ENCODE measurements at regions not wholly inside any gene's neighbourhood (a gene's known extent, or its start where the extent isn't known, plus 50 kb on each side); places are given as distances from the start of the nearest gene placed in this dataset.

DNA sequence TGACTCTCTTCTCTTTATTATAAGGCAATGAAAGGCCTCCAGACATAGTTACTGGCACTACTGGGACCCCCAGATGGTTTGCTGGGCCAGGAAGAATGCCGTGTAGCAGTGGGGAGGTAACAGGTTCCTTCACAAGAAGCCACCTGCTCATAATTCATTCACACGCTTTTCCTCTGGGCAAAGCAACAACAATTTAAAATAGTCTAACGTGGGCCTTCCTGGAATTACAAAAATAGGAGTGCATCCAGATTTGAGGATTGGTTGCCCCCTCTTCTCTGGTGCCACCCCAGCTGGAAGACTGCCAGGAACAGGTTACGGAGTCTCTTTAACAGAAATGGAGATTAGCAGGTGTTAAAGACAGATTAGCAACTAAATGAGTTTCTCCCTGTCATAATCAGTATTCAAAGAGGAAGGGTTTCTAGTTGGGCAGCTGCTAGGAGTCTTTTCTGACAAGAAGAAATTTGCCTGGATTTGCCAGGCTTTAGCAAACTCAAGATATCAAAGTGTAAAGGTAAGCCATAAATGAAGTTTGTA lies 409.6 kb downstream of the NPIPA8 start:
- intact Hi-C loops (cut with micrococcal nuclease; ENCODE audit: unreplicated experiment): no loop called here
- no peaks in the 10 kb centered on the region for H3K9me3 ChIP-seq (ENCODE audit: low read length)
- FAIRE-seq (no peak), DNase-seq (ENCODE audit: low spot score) (no peak), ATAC-seq (no peak)
- H3K79me2 ChIP-seq (ENCODE audit: insufficient read depth, low read length): no peaks in the 10 kb centered on the region
- TF ChIP-seq ZNF878 (CRISPR knock-in tag; IDR thresholded peaks at IDR 0.05): no peak
- no peak for TF ChIP-seq RORA (CRISPR knock-in tag; IDR thresholded peaks at IDR 0.05)
- TF ChIP-seq ZNF576 (CRISPR knock-in tag; IDR thresholded peaks at IDR 0.05): no peak
- no peak for TF ChIP-seq POGZ (CRISPR knock-in tag; IDR thresholded peaks at IDR 0.05)
- no peak for TF ChIP-seq ZSCAN20 (CRISPR knock-in tag; IDR thresholded peaks at IDR 0.05; ENCODE audit: borderline replicate concordance)
- TF ChIP-seq ZBTB38 (CRISPR knock-in tag; IDR thresholded peaks at IDR 0.05): no peak
- TF ChIP-seq, protein P1, sequence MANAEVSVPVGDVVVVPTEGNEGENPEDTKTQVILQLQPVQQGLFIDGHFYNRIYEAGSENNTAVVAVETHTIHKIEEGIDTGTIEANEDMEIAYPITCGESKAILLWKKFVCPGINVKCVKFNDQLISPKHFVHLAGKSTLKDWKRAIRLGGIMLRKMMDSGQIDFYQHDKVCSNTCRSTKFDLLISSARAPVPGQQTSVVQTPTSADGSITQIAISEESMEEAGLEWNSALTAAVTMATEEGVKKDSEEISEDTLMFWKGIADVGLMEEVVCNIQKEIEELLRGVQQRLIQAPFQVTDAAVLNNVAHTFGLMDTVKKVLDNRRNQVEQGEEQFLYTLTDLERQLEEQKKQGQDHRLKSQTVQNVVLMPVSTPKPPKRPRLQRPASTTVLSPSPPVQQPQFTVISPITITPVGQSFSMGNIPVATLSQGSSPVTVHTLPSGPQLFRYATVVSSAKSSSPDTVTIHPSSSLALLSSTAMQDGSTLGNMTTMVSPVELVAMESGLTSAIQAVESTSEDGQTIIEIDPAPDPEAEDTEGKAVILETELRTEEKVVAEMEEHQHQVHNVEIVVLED (CRISPR knock-in tag; IDR thresholded peaks at IDR 0.05; ENCODE audit: borderline replicate concordance): no peak
- no peak for TF ChIP-seq CREM (IDR thresholded peaks at IDR 0.05)
- no peak for TF ChIP-seq CREM (CRISPR knock-in tag; IDR thresholded peaks at IDR 0.05)
- TF ChIP-seq ZNF557 (CRISPR knock-in tag; IDR thresholded peaks at IDR 0.05): no peak
- no peak for TF ChIP-seq SYNCRIP (IDR thresholded peaks at IDR 0.05; ENCODE audit: insufficient read depth, low read depth, low read length)
- TF ChIP-seq, protein P2, sequence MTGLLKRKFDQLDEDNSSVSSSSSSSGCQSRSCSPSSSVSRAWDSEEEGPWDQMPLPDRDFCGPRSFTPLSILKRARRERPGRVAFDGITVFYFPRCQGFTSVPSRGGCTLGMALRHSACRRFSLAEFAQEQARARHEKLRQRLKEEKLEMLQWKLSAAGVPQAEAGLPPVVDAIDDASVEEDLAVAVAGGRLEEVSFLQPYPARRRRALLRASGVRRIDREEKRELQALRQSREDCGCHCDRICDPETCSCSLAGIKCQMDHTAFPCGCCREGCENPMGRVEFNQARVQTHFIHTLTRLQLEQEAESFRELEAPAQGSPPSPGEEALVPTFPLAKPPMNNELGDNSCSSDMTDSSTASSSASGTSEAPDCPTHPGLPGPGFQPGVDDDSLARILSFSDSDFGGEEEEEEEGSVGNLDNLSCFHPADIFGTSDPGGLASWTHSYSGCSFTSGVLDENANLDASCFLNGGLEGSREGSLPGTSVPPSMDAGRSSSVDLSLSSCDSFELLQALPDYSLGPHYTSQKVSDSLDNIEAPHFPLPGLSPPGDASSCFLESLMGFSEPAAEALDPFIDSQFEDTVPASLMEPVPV (CRISPR knock-in tag; IDR thresholded peaks at IDR 0.05): no peak
- H2AFZ ChIP-seq (ENCODE audit: low read length): no peak overlapping the region
- in situ Hi-C loops (cut with HindIII; ENCODE audit: extremely low pct_ligation_motif_present, low pct_unique_long_range_greater_than_20kb): no loop called here
- CTCF ChIA-PET (ENCODE audit: low intra/inter-chr PET ratio, low total read pairs): no interaction called here
- BruUV-seq (replicated peaks): no TSS peak
- no peaks in the 10 kb centered on the region for H4K20me1 ChIP-seq (ENCODE audit: insufficient read depth, low read length)
- no peak overlapping the region for H3K4me2 ChIP-seq (ENCODE audit: low read depth, low read length)
- H3K9ac ChIP-seq (ENCODE audit: insufficient read depth, low read depth, low read length): no peak overlapping the region
- no peak overlapping the region for H3K27ac ChIP-seq (ENCODE audit: extremely low read length, insufficient read depth, low read length)
- WGBS (ENCODE audit: low lambda C conversion rate): 12% methylated on average over 4 of the region's 4 CpGs
- H3K4me1 ChIP-seq (ENCODE audit: insufficient read depth, low read length): no peaks in the 10 kb centered on the region
- no peaks in the 10 kb centered on the region for H3K27me3 ChIP-seq (ENCODE audit: control insufficient read depth in 1 of 2, insufficient read depth in 2 of 2, low read length in 2 of 2)
- no peak overlapping the region for H3K4me3 ChIP-seq (replicated peaks in 1 of 3; ENCODE audit: insufficient read depth in 1 of 3, low read depth in 2 of 3, low read length in 3 of 3)
- POLR2A ChIA-PET: no interaction called here
- no peaks in the 10 kb centered on the region for H3K36me3 ChIP-seq (replicated peaks in 1 of 2; ENCODE audit: control insufficient read depth in 1 of 2, insufficient read depth in 2 of 2, low read length in 2 of 2)

Measured in HepG2 (cell line).